Naive thymus-derived CD8-positive, alpha-beta T cell (primary cell): ENCODE measurements at regions not wholly inside any gene's neighbourhood (a gene's known extent, or its start where the extent isn't known, plus 50 kb on each side); places are given as distances from the start of the nearest gene placed in this dataset.

Experiments used
- ATAC-seq, 2 donors: fragments of 150-1000 bp; cut with Tn5 transposase in 1 of 2; sonication (Bioruptor Pico), chemical (Tn5 transposase) in 1 of 2; 1 replicate in 1 of 2; 2 replicates in 1 of 2; pipeline ENCODE4 v1.10.0; 2021; ENCODE audit warnings: mild to moderate bottlenecking in 2 of 2, moderate library complexity in 2 of 2
- POLR2A ChIA-PET: fragments of 350-600 bp; sonication (Branson Sonifier 250); formaldehyde crosslinking; loops from one replicate; lab custom pipeline; 2021; ENCODE audit warnings: antibody characterized with exemption; lab: Charles Lee
- DNase-seq, 10 donors: peaks; one replicate each; pipeline versions ENCODE4 v3.0.0 to v3.0.0-alpha.2; 2020 to 2022
- H3K27ac Mint-ChIP-seq, 10 donors: one replicate each; pipeline ENCODE4 v1.8.0; 2020 to 2022; ENCODE audit warnings: mild to moderate bottlenecking in 10 of 10, mixed read lengths in 10 of 10, moderate library complexity in 4 of 10, inconsistent platforms in 1 of 10
- H3K27me3 Mint-ChIP-seq, 5 donors: one replicate each; pipeline ENCODE4 v1.8.0; 2021 to 2022; ENCODE audit warnings: mixed read lengths in 5 of 5
- H3K36me3 Mint-ChIP-seq, 3 donors: one replicate each; pipeline ENCODE4 v1.8.0; 2020 to 2022; ENCODE audit warnings: mixed read lengths in 3 of 3, mild to moderate bottlenecking in 2 of 3, inconsistent platforms in 1 of 3
- H3K4me1 Mint-ChIP-seq, 4 donors: one replicate each; pipeline ENCODE4 v1.8.0; 2021 to 2022; ENCODE audit warnings: mixed read lengths in 4 of 4
- H3K4me3 Mint-ChIP-seq, 10 donors: one replicate each; pipeline ENCODE4 v1.8.0; 2020 to 2022; ENCODE audit warnings: mild to moderate bottlenecking in 10 of 10, mixed read lengths in 10 of 10, moderate library complexity in 6 of 10, inconsistent platforms in 1 of 10
- H3K9me3 Mint-ChIP-seq, 9 donors: one replicate each; pipeline ENCODE4 v1.8.0; 2020 to 2022; ENCODE audit warnings: mixed read lengths in 9 of 9, mild to moderate bottlenecking in 3 of 9, inconsistent platforms in 1 of 9, moderate library complexity in 1 of 9

DNA sequence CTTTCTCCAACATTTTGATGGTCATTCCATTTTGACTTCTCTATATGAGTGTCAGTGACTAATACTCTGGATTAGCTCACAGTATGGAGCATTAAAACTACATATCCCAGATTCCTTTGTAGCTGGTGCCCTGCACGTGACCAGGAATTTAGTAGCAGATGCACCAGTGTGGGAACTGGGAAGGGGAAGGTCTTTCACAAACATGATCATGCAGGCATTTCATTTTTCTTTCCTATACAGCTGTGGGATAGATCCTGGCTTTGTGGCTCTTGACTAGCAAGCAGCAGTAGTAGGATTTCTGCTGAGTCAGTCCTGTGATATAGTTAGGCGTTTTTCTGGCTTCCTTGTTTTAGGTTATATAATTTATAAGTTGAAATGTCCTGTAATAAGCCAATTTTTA lies 971.0 kb upstream of the CDH2 start:
- POLR2A ChIA-PET, result no interaction called here
- H3K36me3 Mint-ChIP-seq, result no peaks in the 10 kb centered on the region
- no peaks in the 10 kb centered on the region for H3K4me1 Mint-ChIP-seq
- no peak overlapping the region for H3K4me3 Mint-ChIP-seq
- ATAC-seq (no peak), DNase-seq (no peak)
- H3K27ac Mint-ChIP-seq, result no peak overlapping the region
- no peaks in the 10 kb centered on the region for H3K27me3 Mint-ChIP-seq
- H3K9me3 Mint-ChIP-seq, result peaks cover 2 to 22% (median 8%) of the 10 kb centered on the region in 9 donors

DNA sequence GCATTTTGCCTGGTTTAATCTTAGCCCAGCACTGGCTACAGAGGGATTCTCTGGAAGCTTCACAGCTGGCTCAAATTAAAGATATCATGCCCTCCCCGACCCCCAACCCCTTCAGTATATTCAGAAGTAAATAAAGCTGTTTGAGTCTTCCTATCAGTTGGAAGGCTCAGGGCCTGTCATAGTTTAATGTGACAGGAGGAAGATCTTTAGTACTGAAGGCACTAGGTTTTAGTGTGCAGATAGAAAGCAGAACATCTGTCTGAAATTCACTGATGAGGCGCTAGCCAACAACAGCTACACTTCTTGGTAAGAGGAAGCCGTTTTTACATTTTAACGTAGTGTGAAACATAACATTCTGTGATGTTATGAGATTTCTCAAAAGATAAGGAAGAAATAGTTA lies 969.1 kb upstream of the CDH2 start:
- no peak overlapping the region for H3K4me3 Mint-ChIP-seq
- H3K9me3 Mint-ChIP-seq, result peaks cover 0 to 29% (median 8%) of the 10 kb centered on the region in 9 donors

DNA sequence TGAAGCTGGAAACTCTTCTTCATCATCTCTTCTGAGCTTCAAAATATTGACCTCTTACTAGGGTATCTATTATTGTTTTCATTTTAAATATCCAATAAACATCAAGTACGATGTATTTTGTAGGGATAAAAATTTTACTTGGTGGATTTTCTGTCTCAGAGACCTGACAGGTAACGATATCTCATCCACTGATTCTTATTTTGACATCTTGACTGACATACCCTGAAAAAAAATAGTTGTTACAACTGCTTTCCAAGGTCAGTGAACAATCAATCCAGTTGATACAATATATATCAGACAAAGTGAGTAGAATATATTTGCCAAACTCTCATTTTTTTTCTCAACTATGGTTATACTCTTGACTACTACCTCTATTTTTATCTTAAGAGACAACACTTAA lies 963.7 kb upstream of the CDH2 start:
- Mint-ChIP-seq H3K27me3 (no peaks in the 10 kb centered on the region), H3K27ac (no peak overlapping the region), H3K4me3 (no peak overlapping the region), H3K4me1 (no peaks in the 10 kb centered on the region), H3K36me3 (no peaks in the 10 kb centered on the region), H3K9me3 (peaks cover 0 to 19% (median 6%) of the 10 kb centered on the region in 9 donors)
- POLR2A ChIA-PET, result no interaction called here
- DNase-seq (no peak), ATAC-seq (no peak)

More for the DNA sequence above, 969.1 kb upstream of the CDH2 start:
- Mint-ChIP-seq H3K4me1 (no peaks in the 10 kb centered on the region), H3K27ac (no peak overlapping the region), H3K36me3 (no peaks in the 10 kb centered on the region), H3K27me3 (no peaks in the 10 kb centered on the region)
- DNase-seq, result no peak
- no peak for ATAC-seq
- POLR2A ChIA-PET, result no interaction called here

DNA sequence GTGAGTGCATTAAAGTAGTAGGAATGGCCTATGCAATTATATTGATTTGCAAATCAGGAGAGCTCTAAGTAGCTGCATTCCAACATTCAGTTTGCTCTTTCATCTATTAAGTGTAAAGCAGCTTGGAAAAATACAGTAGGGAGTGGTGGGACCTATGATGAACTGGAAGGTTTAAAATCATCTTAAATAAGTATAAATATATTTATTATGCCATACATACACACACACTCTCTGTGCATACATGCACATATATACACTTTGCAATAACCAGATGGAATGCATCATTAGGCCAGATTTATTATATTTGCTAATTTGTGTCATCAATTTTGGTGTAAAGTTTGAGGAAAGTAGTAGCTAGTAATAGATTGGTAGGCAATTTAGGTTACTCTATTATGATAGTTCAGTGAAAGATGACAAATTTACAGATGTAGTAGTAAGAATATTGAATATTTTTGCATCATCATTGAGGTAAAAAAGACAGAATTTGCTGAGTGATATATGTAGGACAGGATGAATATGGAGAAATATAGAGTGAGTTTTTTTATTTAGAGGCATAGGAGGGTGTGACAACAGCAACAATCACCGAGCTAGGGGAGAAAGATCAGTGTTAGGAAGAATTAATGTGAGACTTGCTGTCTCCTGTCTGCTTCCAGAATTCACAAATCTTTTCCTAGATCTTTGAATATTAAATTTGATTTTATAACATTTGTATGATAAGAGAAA lies 961.0 kb upstream of the CDH2 start:
- POLR2A ChIA-PET, result no interaction called here
- Mint-ChIP-seq H3K27ac (no peak overlapping the region), H3K4me1 (no peaks in the 10 kb centered on the region), H3K27me3 (no peaks in the 10 kb centered on the region), H3K4me3 (no peak overlapping the region), H3K36me3 (no peaks in the 10 kb centered on the region), H3K9me3 (peaks cover 0 to 12% (median 4%) of the 10 kb centered on the region in 9 donors)
- ATAC-seq, result no peak
- no peak for DNase-seq

DNA sequence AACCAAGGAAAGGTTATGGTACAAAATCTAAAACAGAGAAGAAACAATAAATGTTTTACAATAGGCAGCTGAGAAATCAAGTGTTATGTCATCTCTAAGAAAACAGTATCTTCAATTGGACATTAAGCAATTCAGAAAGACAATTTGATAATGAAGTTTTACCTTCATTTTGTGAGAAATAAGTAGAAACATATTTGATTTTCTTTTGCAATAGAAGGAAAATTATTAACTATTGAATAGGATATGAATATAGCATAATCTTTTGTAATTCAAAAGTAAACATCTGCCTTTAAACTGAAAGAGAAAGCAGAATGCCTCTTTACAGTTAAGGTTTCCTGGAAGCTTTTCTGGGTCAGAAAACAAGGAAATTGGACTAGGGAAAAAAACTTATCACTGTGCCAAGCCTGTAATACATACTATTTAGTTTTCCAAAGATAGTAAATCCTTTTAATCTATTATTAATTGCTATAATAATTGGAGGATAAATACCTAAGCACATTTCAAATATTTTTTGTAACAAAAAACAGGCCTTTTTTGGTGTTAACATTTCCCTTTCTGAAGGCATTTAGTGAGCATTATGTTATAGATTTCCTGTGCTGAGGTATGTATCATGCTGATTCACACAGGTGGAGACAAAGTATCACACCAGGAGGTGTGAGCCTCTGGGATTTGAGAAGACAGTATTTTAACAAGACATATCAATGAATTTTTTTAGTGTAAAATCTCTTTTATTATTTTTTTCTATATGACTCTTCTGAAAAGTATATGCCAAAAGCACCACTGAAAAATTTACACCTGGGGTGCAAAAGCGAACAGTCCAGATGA lies 947.0 kb upstream of the CDH2 start:
- Mint-ChIP-seq H3K4me1 (no peaks in the 10 kb centered on the region), H3K9me3 (peaks cover 0 to 10% (median 2%) of the 10 kb centered on the region in 9 donors), H3K4me3 (no peak overlapping the region), H3K36me3 (no peaks in the 10 kb centered on the region), H3K27ac (no peak overlapping the region), H3K27me3 (no peaks in the 10 kb centered on the region)
- POLR2A ChIA-PET, result no interaction called here
- DNase-seq, result no peak
- no peak for ATAC-seq

DNA sequence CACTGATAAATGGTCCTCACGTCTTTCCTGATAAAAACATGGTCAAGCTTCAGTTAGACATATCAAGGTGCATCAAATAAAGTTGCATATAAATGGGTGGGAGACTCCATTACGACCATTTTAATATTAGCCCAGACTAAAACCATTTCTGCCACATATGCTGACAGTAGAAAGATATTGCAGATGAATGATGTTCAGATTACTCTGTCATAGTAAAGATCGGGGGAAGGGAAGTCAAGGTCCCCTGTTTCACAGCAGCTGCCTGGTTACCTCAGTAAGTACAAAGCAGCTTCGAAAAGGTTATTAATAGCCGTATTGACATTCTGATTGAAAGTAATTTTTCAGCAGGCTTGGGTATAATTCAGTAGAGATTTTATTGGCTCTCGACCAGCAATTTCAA lies 927.7 kb upstream of the CDH2 start:
- H3K27ac Mint-ChIP-seq, result no peak overlapping the region
- no peaks in the 10 kb centered on the region for H3K4me1 Mint-ChIP-seq
- H3K4me3 Mint-ChIP-seq, result no peak overlapping the region
- peaks cover 0 to 28% (median 8%) of the 10 kb centered on the region in 9 donors for H3K9me3 Mint-ChIP-seq
- ATAC-seq, result no peak
- no peaks in the 10 kb centered on the region for H3K36me3 Mint-ChIP-seq
- POLR2A ChIA-PET, result no interaction called here
- H3K27me3 Mint-ChIP-seq, result no peaks in the 10 kb centered on the region
- DNase-seq, result no peak

DNA sequence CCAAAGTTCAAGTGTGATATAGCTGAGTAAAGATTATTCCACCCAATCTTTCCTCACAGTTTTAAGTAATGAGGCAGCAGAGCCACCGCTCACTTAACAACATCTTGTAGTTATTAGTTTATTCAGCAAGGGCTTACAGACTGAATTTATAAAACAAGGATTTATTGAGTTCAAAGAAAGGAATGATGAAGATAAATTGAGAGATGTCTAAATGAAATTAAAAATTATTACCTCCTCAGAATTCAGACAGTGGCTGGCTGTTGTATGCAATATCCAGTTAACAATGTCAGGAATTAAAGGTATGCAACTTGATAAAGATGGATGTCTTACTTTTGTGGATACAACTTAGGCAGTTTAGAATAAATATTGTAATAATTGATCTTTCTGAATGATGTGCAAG lies 927.3 kb upstream of the CDH2 start:
- no peaks in the 10 kb centered on the region for H3K36me3 Mint-ChIP-seq
- H3K27me3 Mint-ChIP-seq, result no peaks in the 10 kb centered on the region
- H3K9me3 Mint-ChIP-seq, result peaks cover 0 to 28% (median 9%) of the 10 kb centered on the region in 9 donors
- ATAC-seq (no peak), DNase-seq (no peak)
- H3K27ac Mint-ChIP-seq, result no peak overlapping the region
- POLR2A ChIA-PET, result no interaction called here
- peaks cover 0 to under 1% (median 0%) of the 10 kb centered on the region in 4 donors for H3K4me1 Mint-ChIP-seq
- no peak overlapping the region for H3K4me3 Mint-ChIP-seq

DNA sequence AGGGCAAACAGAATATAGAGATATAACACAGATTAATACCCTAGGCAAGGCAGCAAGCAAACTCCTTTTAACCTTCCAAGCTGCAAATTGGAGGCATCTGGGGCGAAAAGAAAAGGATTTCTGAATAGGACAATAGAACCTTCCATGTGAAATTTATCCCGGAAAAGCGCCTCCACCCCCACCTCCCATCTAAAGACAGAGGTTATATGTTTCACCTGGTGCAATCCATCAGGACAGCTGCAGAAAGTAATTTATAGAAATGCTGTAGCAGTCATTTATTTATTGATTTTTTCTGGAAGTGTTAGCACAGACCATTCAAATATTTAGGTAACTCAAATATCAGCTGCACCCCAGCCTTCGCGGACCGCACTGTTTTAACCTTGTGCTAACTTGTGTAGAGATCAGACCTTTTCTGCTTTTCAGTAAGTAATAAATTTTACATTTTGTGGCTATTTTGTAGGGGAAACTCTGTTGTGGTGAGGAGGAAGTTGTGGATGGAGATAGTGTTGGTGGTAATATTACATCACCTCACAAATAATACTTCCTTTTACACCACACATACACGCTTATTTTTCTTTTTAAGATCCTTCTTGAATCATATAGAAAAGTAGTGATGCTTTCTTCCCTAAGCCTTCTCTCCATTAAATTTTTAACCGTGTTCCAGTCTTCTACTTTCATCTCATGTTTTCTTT lies 919.3 kb upstream of the CDH2 start:
- ATAC-seq (no peak), DNase-seq (no peak)
- Mint-ChIP-seq H3K36me3 (no peaks in the 10 kb centered on the region), H3K27ac (no peak overlapping the region), H3K4me1 (peaks cover 0 to 4% (median 0%) of the 10 kb centered on the region in 4 donors), H3K27me3 (no peaks in the 10 kb centered on the region), H3K9me3 (peaks cover 0 to 35% (median 13%) of the 10 kb centered on the region in 9 donors), H3K4me3 (no peak overlapping the region)
- POLR2A ChIA-PET, result no interaction called here

DNA sequence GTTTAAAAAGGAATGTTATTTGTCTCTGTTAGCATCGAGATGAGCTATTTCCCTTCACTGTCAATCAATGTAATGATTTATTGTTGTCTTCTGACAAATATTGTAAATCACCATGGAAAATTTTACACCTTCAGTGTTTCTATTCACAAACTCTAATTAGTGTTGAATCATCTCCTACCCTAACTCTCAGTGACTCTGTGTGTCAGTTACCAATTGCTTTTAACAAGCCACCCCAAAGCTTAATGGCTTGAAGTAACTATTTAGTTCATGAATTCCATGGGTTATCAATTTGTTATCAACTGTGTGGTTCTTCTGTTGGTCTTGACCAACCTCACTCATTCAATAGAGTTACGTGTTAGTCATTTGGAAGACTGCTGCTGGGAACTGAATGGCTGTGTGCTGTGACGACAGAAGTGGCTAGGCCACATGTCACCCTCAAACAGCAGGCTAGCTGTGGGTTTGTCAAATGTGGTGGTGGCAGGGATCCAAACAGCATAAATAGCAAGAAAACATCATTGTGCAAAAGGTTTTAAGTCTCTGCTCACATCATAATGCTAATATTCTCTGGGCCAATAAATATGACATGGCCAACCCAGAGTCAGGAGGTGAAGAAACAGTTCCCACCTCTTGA lies 910.8 kb upstream of the CDH2 start:
- DNase-seq, result no peak
- H3K4me1 Mint-ChIP-seq, result no peaks in the 10 kb centered on the region
- no peaks in the 10 kb centered on the region for H3K36me3 Mint-ChIP-seq
- POLR2A ChIA-PET, result no interaction called here
- H3K27ac Mint-ChIP-seq, result no peak overlapping the region
- no peaks in the 10 kb centered on the region for H3K27me3 Mint-ChIP-seq
- ATAC-seq, result no peak
- peaks cover 2 to 24% (median 17%) of the 10 kb centered on the region in 9 donors for H3K9me3 Mint-ChIP-seq
- H3K4me3 Mint-ChIP-seq, result no peak overlapping the region

DNA sequence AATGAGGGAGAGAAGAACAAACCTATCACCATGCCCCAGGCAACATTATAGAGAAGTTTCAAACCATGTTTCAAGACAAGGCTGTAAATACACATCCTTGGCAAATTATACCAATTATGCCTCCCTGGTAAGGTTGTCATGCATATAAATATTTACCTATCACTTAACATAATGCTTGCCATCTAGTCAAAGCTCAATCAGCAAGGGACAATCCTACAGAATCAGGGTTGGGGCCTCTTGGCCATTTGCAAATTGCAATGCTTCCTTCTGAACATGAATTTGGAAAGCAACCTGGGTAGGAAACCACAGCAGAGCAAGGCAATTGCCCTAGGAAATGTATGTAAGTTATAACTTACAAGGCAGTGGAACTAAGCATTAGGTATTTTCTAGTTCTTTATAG lies 907.2 kb upstream of the CDH2 start:
- POLR2A ChIA-PET, result no interaction called here
- no peak for ATAC-seq

DNA sequence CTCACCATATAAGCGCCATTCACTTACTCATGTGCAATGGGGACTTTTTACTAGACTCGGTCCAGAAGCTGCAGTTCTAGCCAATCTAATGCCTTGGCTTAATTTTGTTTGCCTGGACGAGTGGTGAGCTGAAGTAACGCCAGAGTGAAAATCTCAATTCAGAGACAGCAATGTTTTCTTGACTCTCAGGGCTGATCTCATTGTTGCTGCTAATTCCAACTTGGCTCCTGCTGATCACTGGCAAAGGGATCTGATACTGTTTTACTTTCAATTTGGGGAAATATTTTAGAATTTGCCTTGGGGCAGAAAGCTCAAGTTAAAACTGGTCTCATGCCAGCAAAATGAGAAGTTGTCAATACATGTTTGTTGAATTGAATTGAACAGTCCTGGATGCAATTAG lies 906.6 kb upstream of the CDH2 start:
- no peak for ATAC-seq
- DNase-seq, result no peak
- POLR2A ChIA-PET, result no interaction called here
- Mint-ChIP-seq H3K4me1 (no peaks in the 10 kb centered on the region), H3K27ac (no peak overlapping the region), H3K36me3 (no peaks in the 10 kb centered on the region), H3K27me3 (no peaks in the 10 kb centered on the region), H3K4me3 (no peak overlapping the region), H3K9me3 (peaks cover 0 to 26% (median 9%) of the 10 kb centered on the region in 9 donors)

More for the DNA sequence above, 907.2 kb upstream of the CDH2 start:
- no peak for DNase-seq
- no peak overlapping the region for H3K27ac Mint-ChIP-seq
- no peaks in the 10 kb centered on the region for H3K36me3 Mint-ChIP-seq
- H3K4me3 Mint-ChIP-seq, result no peak overlapping the region
- H3K4me1 Mint-ChIP-seq, result no peaks in the 10 kb centered on the region
- H3K9me3 Mint-ChIP-seq, result peaks cover 0 to 26% (median 9%) of the 10 kb centered on the region in 9 donors
- no peaks in the 10 kb centered on the region for H3K27me3 Mint-ChIP-seq

DNA sequence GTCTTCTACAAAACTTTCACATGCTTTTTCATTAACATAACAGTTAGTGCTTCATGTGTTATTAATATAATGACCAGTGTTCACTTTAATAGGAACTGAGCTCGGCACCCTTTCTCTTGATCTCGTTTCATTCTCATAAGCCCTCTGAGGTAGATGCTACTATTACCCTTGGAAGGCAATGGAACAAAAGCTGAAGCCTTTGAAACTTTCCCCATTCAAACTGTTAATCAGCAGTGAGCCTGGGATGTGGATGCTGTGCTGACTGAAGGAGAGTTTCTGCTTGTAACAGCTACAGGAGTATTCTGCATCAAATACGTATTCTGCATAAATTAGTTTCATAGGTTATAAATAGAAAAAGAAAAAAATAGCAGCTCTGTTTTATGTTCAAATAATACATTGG lies 904.0 kb upstream of the CDH2 start:
- Mint-ChIP-seq H3K27ac (no peak overlapping the region), H3K4me1 (no peaks in the 10 kb centered on the region), H3K9me3 (peaks cover 0 to 20% (median 12%) of the 10 kb centered on the region in 9 donors), H3K4me3 (no peak overlapping the region), H3K36me3 (no peaks in the 10 kb centered on the region), H3K27me3 (no peaks in the 10 kb centered on the region)
- ATAC-seq, result no peak
- POLR2A ChIA-PET, result no interaction called here
- no peak for DNase-seq

DNA sequence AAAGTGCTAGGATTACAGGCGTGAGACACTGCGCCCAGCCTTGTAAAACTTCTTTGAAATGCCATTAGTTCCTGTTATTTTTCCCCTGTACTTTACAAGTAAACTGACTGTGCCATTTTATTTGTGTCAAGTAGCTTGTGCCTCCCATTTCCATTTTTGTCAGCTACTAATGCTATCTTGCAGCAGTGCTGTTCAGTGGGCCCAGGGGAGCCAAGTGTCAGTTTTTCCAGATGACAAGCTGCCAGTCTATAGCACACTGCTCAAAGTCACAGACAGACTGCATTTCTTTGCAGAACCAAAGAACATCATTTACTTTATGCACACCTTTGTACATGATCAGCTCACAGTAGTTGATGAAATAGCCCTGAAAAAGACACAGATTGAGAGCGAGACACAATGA lies 901.3 kb upstream of the CDH2 start:
- peaks cover 0 to 17% (median 8%) of the 10 kb centered on the region in 9 donors for H3K9me3 Mint-ChIP-seq
- no peaks in the 10 kb centered on the region for H3K27me3 Mint-ChIP-seq
- no peak overlapping the region for H3K27ac Mint-ChIP-seq
- no peaks in the 10 kb centered on the region for H3K4me1 Mint-ChIP-seq
- DNase-seq, result no peak
- H3K4me3 Mint-ChIP-seq, result no peak overlapping the region
- H3K36me3 Mint-ChIP-seq, result no peaks in the 10 kb centered on the region
- no peak for ATAC-seq
- POLR2A ChIA-PET, result no interaction called here
